ENCODE measurements at regions not wholly inside any gene's neighbourhood (a gene's known extent, or its start where the extent isn't known, plus 50 kb on each side); places are given as distances from the start of the nearest gene placed in this dataset.

DNA sequence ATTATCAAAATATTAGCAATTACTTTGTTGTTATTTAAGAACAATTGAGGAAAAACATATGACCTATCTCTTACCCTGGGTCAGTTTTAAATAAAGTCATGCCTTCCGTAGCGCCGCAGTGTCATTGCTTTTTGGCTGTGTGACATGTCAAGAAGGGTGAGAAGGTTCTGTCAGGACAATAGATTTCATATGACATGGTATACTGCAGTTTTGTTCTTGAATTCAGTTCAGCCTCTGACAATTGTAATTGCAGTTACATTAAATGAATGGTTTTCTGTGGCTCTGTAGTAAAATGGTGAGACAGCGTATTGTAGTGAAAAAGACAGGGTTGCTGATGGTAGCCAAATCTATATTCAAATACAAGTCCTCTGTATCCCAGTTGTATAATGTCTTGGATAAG lies 307.2 kb downstream of the CDH2 start:
- no peaks in the 10 kb centered on the region for H3K36me3 ChIP-seq (replicated peaks)
- no peak overlapping the region for H3K27ac ChIP-seq
- no peaks in the 10 kb centered on the region for H3K27me3 ChIP-seq (replicated peaks)
- no peak overlapping the region for H3K4me3 ChIP-seq (ENCODE audit: low read depth, low read length)
- TF ChIP-seq, protein P1, sequence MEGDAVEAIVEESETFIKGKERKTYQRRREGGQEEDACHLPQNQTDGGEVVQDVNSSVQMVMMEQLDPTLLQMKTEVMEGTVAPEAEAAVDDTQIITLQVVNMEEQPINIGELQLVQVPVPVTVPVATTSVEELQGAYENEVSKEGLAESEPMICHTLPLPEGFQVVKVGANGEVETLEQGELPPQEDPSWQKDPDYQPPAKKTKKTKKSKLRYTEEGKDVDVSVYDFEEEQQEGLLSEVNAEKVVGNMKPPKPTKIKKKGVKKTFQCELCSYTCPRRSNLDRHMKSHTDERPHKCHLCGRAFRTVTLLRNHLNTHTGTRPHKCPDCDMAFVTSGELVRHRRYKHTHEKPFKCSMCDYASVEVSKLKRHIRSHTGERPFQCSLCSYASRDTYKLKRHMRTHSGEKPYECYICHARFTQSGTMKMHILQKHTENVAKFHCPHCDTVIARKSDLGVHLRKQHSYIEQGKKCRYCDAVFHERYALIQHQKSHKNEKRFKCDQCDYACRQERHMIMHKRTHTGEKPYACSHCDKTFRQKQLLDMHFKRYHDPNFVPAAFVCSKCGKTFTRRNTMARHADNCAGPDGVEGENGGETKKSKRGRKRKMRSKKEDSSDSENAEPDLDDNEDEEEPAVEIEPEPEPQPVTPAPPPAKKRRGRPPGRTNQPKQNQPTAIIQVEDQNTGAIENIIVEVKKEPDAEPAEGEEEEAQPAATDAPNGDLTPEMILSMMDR (IDR thresholded peaks at IDR 0.05; ENCODE audit: low read depth, low read length, missing control alignments): no peak
- DNase-seq: no peak
- in situ Hi-C loops (cut with HindIII; ENCODE audit: low pct_ligation_motif_present, low sequenced_read_pairs): no loop called here

DNA sequence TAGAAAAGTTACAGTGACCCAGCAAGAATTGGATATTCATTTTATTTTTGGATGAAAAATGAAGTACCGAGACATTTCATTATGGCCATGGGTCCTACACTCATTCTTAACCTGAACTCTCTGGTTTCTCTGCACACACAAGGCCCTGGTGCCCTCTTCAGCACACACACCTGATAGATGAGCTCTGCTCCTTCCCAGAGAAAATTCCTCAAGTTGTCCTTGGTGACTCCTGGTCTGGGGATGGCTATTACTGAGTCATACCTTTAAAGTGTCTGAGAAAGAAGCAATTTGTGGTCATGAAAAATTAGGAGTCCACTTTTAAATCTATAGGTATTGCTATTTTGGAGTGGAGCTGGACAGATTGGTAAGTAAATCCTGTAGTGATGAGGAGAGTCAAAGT lies 311.5 kb downstream of the CDH2 start:
- no peak overlapping the region for H3K4me3 ChIP-seq (ENCODE audit: low read depth, low read length)
- DNase-seq: no peak
- TF ChIP-seq, protein P1 (IDR thresholded peaks at IDR 0.05; ENCODE audit: low read depth, low read length, missing control alignments): no peak
- no peaks in the 10 kb centered on the region for H3K36me3 ChIP-seq (replicated peaks)
- no peak overlapping the region for H3K27ac ChIP-seq
- H3K27me3 ChIP-seq (replicated peaks): no peaks in the 10 kb centered on the region
- in situ Hi-C loops (cut with HindIII; ENCODE audit: low pct_ligation_motif_present, low sequenced_read_pairs): no loop called here

DNA sequence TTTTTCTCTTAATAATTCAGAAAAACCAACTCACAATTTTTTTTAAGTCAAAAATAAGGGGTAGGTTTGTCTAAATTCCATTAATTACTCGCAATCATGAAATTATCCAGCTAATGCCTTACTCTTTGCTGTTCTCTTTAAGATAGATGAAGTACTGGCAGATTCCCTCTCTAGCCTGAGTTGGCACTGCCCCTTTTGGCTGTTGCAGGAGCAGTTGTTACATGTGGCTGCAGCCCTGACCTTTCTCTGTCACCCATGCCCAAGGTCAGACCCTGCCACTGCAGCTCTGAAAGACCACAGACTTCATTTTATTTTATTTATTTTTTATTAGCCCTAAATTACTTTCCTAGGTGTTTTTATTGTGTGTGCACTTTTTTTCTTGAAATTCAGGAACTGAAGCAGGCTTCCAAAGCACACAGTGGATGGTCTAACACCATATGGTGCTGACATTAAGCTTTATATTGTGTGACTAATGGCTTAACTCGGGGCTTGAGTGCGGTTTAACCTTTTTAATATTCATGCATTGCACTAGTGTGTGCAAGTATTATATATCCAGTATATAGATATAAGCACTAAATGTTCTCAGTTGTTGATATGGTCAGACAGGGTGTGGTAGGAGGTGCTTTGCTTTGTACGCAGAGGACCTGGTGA lies 313.0 kb downstream of the CDH2 start:
- in situ Hi-C loops (cut with HindIII; ENCODE audit: low pct_ligation_motif_present, low sequenced_read_pairs): no loop called here

DNA sequence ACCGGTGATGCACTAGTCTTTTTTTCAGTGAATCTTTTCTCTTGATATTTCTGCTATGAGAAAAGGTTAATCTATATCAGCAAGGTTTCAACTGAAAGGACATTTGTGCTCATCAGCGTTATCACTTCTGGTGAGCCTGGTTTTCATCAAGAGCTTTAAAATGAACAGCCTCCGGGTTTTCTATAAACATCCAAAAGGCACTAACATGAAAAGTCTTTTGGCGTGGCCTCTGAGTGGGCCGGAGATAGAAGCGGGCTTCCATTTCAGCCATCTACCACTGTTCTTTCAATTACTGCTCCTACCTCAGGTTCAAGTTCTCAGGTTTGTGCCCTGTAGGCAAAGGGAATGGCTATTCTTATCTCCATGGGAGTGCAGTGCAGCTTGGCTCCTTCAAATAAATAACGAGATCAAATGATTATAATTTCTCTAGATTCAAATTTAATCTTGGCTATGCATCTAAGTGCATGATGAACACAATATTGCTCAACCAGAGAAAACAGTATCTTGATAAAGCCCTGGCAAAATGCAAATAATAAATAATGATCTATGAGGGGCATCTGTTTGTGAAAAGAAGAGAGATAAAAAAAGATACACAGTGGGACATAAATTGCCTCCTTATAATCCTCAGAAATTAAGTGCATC lies 314.8 kb downstream of the CDH2 start:
- no peaks in the 10 kb centered on the region for H3K36me3 ChIP-seq (replicated peaks)
- no peaks in the 10 kb centered on the region for H3K27me3 ChIP-seq (replicated peaks)
- TF ChIP-seq, protein P1 (IDR thresholded peaks at IDR 0.05; ENCODE audit: low read depth, low read length, missing control alignments): no peak
- no peak overlapping the region for H3K4me3 ChIP-seq (ENCODE audit: low read depth, low read length)
- DNase-seq: no peak
- H3K27ac ChIP-seq: no peak overlapping the region
- in situ Hi-C loops (cut with HindIII; ENCODE audit: low pct_ligation_motif_present, low sequenced_read_pairs): no loop called here

More for the DNA sequence above, 313.0 kb downstream of the CDH2 start:
- Histone ChIP-seq H3K27me3 (replicated peaks) (no peaks in the 10 kb centered on the region), H3K36me3 (replicated peaks) (no peaks in the 10 kb centered on the region), H3K27ac (no peak overlapping the region), H3K4me3 (ENCODE audit: low read depth, low read length) (no peak overlapping the region)
- no peak for DNase-seq
- TF ChIP-seq, protein P1 (IDR thresholded peaks at IDR 0.05; ENCODE audit: low read depth, low read length, missing control alignments): no peak

DNA sequence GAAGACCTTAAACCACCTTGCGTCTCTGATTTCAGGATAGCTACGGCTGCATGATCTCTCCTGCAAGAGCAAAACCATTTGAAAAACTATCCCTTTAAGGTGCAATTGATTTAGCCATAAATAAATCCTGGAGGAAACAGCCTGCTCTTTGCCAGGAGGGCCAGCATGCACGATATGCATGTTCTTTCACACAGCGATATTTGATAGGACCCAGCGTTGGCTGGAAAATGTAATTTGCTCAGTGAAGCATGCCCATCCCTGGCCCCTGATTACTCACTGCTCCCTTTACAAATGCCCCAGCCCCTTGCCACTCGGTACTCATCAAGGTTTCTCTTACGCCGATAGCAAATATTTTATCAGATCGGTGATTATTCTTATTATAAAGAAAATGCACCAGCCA lies 315.4 kb downstream of the CDH2 start:
- no peak for DNase-seq
- Histone ChIP-seq H3K27ac (no peak overlapping the region), H3K4me3 (ENCODE audit: low read depth, low read length) (no peak overlapping the region), H3K27me3 (replicated peaks) (no peaks in the 10 kb centered on the region), H3K36me3 (replicated peaks) (no peaks in the 10 kb centered on the region)
- TF ChIP-seq, protein P1 (IDR thresholded peaks at IDR 0.05; ENCODE audit: low read depth, low read length, missing control alignments): no peak
- in situ Hi-C loops (cut with HindIII; ENCODE audit: low pct_ligation_motif_present, low sequenced_read_pairs): no loop called here

All from brain microvascular endothelial cell (primary cell).